ENCODE measurements at regions not wholly inside any gene's neighbourhood (a gene's known extent, or its start where the extent isn't known, plus 50 kb on each side); places are given as distances from the start of the nearest gene placed in this dataset.

GRCh38 chrX:22389556-22390179, 117.0 kb downstream of the CBLL2 start:
- TF ChIP-seq EZH2 (IDR thresholded peaks at IDR 0.05; ENCODE audit: low read depth): no peak
- TF ChIP-seq, protein P1, sequence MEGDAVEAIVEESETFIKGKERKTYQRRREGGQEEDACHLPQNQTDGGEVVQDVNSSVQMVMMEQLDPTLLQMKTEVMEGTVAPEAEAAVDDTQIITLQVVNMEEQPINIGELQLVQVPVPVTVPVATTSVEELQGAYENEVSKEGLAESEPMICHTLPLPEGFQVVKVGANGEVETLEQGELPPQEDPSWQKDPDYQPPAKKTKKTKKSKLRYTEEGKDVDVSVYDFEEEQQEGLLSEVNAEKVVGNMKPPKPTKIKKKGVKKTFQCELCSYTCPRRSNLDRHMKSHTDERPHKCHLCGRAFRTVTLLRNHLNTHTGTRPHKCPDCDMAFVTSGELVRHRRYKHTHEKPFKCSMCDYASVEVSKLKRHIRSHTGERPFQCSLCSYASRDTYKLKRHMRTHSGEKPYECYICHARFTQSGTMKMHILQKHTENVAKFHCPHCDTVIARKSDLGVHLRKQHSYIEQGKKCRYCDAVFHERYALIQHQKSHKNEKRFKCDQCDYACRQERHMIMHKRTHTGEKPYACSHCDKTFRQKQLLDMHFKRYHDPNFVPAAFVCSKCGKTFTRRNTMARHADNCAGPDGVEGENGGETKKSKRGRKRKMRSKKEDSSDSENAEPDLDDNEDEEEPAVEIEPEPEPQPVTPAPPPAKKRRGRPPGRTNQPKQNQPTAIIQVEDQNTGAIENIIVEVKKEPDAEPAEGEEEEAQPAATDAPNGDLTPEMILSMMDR (conservative IDR thresholded peaks at IDR 0.05): no peak
